Nephron (organoid): ENCODE measurements at regions not wholly inside any gene's neighbourhood (a gene's known extent, or its start where the extent isn't known, plus 50 kb on each side); places are given as distances from the start of the nearest gene placed in this dataset.
A peak's percentile ranks its signal among the peaks of the same experiment; 100 is the strongest.

Source experiments
- H3K27ac Mint-ChIP-seq, 3 experiments: 2 replicates each; pipeline ENCODE4 v1.8.0; 2020; ENCODE audit warnings: mixed read lengths in 3 of 3, mild to moderate bottlenecking in 2 of 3, moderate library complexity in 1 of 3
- H3K27me3 Mint-ChIP-seq: 2 replicates; pipeline ENCODE4 v1.8.0; 2021; ENCODE audit warnings: low read depth, mild to moderate bottlenecking, moderate library complexity, mixed read lengths
- H3K36me3 Mint-ChIP-seq: 2 replicates; pipeline ENCODE4 v1.8.0; 2020; ENCODE audit warnings: low read depth, mixed read lengths
- H3K4me1 Mint-ChIP-seq: 2 replicates; pipeline ENCODE4 v1.8.0; 2020; ENCODE audit warnings: mixed read lengths
- H3K4me3 Mint-ChIP-seq, 3 experiments: 2 replicates each; pipeline ENCODE4 v1.8.0; 2020; ENCODE audit warnings: mild to moderate bottlenecking in 3 of 3, mixed read lengths in 3 of 3, moderate library complexity in 2 of 3
- H3K9me3 Mint-ChIP-seq: 2 replicates; pipeline ENCODE4 v1.8.0; 2020; ENCODE audit warnings: mixed read lengths
- TF ChIP-seq, protein P1 (sequence below), 3 experiments: fragments of 200-600 bp; sonication (generic); IDR thresholded peaks; one replicate each; pipeline ENCODE4 v1.5.0; 2021; ENCODE audit warnings: antibody characterized with exemption in 3 of 3; ENCODE audit not compliant: unreplicated experiment in 3 of 3

DNA sequence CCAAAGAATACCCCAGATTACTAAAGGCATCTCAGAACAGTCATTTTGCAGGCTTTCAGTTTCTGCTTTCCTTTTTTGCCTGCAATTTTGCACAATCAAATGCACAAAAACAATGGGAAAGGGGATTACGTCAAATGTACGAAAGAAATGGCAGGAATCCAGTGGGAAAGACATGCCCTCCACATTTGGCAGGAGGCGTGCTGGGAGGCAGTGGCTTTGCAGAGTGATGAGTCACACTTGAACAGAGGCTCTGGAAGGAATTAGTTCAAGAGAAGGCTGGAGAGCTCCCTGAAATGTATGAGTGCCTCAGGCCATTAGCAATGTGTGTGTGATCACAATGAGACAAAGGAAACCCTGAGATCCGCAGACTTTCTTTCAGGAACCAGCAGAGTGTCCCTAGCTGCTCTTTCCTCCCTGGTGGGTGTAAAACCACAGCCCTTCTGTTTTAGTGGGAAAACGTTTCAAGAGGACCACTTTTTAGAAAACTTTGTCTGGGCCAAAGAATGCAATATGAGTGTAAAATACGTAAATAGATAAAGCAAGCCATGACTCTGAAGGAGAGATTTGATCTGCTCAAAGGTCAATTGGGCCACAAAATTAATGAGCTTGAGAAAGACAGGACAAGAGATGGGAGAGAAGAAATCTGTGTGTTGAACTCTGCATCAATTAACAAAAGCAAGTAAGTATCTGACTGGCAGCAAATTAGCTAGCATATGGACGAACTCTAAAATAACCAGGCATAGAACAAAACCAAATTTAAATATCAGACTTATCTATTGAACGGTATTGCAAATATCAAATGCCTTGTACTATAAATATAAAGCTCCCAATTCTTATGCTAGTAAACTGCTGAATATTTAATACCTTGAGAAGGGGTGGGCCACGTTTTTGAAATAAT lies 155.4 kb upstream of the PDE3A start:
- peak overlapping the region; percentile 34 to 76 (median 68) for H3K27ac Mint-ChIP-seq
- peaks cover 20% of the 10 kb centered on the region for H3K4me1 Mint-ChIP-seq
- H3K27me3 Mint-ChIP-seq = no peaks in the 10 kb centered on the region
- peaks cover 5% of the 10 kb centered on the region for H3K9me3 Mint-ChIP-seq
- TF ChIP-seq, protein P1, sequence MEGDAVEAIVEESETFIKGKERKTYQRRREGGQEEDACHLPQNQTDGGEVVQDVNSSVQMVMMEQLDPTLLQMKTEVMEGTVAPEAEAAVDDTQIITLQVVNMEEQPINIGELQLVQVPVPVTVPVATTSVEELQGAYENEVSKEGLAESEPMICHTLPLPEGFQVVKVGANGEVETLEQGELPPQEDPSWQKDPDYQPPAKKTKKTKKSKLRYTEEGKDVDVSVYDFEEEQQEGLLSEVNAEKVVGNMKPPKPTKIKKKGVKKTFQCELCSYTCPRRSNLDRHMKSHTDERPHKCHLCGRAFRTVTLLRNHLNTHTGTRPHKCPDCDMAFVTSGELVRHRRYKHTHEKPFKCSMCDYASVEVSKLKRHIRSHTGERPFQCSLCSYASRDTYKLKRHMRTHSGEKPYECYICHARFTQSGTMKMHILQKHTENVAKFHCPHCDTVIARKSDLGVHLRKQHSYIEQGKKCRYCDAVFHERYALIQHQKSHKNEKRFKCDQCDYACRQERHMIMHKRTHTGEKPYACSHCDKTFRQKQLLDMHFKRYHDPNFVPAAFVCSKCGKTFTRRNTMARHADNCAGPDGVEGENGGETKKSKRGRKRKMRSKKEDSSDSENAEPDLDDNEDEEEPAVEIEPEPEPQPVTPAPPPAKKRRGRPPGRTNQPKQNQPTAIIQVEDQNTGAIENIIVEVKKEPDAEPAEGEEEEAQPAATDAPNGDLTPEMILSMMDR (IDR thresholded peaks at IDR 0.05; ENCODE audit: unreplicated experiment in 3 of 3) = no peak
- H3K4me3 Mint-ChIP-seq = peak overlapping the region in 2 of 3 experiments; percentile 17 to 20
- H3K36me3 Mint-ChIP-seq = no peaks in the 10 kb centered on the region

DNA sequence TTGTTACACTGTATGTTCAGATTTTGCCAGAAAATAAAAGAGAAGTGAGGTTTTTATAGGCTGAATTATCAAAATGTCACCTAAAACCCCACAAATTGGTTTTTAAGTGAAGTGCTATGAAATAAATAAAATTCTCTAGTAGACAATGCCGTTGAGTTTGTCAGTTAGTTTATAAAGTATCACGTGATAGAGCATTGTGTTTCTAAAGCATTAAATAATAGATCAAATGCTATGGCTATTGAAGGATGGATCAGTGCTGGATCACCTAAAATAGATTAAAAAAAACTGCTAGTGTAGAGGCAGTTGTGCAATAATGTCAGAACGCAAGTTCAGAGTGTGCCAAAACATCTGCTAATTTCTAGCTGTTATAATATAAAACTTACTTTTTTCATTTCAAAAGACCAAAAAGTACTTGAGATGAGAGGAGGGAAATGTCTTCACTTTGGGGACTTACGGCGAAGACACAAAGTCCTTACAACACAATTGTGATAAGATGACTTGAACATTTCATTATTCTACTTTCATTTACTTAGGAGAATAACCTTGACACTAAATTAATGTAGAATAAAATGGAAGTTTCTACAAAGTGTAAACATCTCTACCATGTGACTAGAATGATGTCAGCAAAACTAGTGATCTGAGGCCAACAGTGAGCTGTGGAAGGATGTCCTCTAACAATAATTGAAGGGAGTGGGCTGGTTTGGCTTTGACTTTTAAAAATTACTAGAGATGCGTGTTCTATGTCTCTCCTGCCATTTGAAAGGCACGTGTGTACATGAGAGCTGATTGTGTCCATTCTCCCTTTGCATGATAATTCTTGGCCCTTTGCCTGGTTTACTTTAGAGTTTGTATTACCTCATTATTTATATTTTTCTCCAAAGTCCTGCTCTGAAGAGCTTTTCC lies 154.4 kb upstream of the PDE3A start:
- TF ChIP-seq, protein P1 (IDR thresholded peaks at IDR 0.05; ENCODE audit: unreplicated experiment in 3 of 3) = no peak
- Mint-ChIP-seq H3K27ac (no peak overlapping the region), H3K27me3 (no peaks in the 10 kb centered on the region), H3K9me3 (peaks cover 5% of the 10 kb centered on the region), H3K36me3 (no peaks in the 10 kb centered on the region), H3K4me1 (peaks cover 20% of the 10 kb centered on the region), H3K4me3 (no peak overlapping the region)

DNA sequence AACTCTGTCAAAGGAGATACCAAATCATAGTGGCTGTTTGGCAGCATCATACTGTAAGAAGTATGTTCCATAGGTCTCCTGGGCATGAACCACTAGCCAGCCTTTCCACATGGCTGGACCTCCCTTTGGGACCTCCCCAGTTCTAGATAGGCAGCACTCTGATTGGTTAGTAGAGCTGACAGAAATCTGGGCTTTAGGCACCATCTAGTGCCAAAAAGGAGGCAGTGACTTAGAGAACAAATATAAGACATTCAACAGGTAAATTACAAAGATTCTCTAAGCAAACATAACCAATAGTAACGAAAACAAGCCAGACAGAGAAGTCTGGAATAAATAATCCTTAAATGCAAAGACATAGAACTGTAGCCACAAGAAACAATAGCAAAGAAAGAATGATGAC lies 148.0 kb upstream of the PDE3A start:
- H3K4me1 Mint-ChIP-seq = no peaks in the 10 kb centered on the region
- TF ChIP-seq, protein P1 (IDR thresholded peaks at IDR 0.05; ENCODE audit: unreplicated experiment in 3 of 3) = no peak
- no peak overlapping the region for H3K27ac Mint-ChIP-seq
- no peak overlapping the region for H3K4me3 Mint-ChIP-seq
- H3K27me3 Mint-ChIP-seq = no peaks in the 10 kb centered on the region
- no peaks in the 10 kb centered on the region for H3K36me3 Mint-ChIP-seq
- peaks cover 16% of the 10 kb centered on the region for H3K9me3 Mint-ChIP-seq

DNA sequence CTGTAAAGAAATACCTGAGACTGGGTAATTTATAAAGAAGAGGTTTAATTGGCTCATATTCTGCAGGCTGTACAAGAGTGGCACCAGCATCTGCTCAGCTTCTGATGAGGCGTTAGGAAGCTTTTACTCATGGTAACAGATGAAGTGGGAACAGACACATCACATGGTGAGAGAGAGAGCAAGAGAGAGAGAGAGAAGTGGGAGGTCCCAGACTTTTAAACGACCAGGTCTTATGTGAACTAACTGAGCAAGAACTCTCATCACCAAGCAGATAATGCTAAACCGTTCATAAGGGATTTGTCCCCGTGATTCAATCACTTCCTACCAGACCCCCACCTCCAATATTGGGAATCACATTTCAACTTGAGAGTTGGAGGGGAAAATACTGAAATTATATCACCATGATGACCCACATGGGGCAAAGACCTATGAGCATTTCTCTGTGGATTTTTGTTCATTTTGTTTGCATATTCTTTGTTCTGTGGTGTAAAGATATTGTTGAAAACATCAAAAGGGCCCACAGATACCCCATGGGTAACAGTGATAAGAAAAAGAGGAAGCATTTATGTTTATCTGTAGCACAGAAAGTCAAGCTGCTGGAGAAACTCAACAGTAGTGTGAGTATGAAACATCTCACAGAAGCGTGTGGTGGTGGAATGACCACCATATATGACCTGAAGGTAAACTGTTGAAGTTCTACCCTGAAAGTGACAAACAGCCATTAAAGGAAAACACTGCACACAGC lies 135.2 kb upstream of the PDE3A start:
- peaks cover 4% of the 10 kb centered on the region for H3K36me3 Mint-ChIP-seq
- H3K4me1 Mint-ChIP-seq = no peaks in the 10 kb centered on the region
- no peak overlapping the region for H3K27ac Mint-ChIP-seq
- no peak overlapping the region for H3K4me3 Mint-ChIP-seq
- no peaks in the 10 kb centered on the region for H3K27me3 Mint-ChIP-seq
- peaks cover 20% of the 10 kb centered on the region for H3K9me3 Mint-ChIP-seq
- TF ChIP-seq, protein P1 (IDR thresholded peaks at IDR 0.05; ENCODE audit: unreplicated experiment in 3 of 3) = no peak

DNA sequence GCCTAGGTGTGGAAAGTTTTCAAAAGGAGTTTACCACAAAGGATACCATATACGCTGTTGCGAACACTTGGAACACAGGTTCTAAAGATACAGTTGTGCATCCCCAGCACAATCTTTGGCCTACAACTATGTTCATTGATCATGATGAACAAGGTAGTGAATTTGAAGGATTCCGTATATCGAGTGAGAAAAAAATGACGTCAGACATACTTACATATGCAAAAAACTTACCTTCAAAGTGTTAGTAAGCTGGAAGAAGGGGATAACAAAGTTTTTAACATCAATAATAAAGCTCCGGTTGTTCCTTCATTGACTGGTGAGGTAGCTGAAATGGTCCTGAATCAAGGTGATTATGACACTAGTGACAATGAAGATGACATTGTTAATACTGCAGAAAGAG lies 133.9 kb upstream of the PDE3A start:
- H3K4me3 Mint-ChIP-seq = no peak overlapping the region
- H3K4me1 Mint-ChIP-seq = no peaks in the 10 kb centered on the region
- H3K27ac Mint-ChIP-seq = no peak overlapping the region
- peaks cover 4% of the 10 kb centered on the region for H3K36me3 Mint-ChIP-seq
- peaks cover 23% of the 10 kb centered on the region for H3K9me3 Mint-ChIP-seq
- TF ChIP-seq, protein P1 (IDR thresholded peaks at IDR 0.05; ENCODE audit: unreplicated experiment in 3 of 3) = no peak
- no peaks in the 10 kb centered on the region for H3K27me3 Mint-ChIP-seq
